ENCODE measurements at regions not wholly inside any gene's neighbourhood (a gene's known extent, or its start where the extent isn't known, plus 50 kb on each side); places are given as distances from the start of the nearest gene placed in this dataset.
"Not testable (repeated sequence)": the region's sequence is repeated elsewhere in the genome, so short reads cannot be mapped to it uniquely, and the experiment has no call there.

DNA sequence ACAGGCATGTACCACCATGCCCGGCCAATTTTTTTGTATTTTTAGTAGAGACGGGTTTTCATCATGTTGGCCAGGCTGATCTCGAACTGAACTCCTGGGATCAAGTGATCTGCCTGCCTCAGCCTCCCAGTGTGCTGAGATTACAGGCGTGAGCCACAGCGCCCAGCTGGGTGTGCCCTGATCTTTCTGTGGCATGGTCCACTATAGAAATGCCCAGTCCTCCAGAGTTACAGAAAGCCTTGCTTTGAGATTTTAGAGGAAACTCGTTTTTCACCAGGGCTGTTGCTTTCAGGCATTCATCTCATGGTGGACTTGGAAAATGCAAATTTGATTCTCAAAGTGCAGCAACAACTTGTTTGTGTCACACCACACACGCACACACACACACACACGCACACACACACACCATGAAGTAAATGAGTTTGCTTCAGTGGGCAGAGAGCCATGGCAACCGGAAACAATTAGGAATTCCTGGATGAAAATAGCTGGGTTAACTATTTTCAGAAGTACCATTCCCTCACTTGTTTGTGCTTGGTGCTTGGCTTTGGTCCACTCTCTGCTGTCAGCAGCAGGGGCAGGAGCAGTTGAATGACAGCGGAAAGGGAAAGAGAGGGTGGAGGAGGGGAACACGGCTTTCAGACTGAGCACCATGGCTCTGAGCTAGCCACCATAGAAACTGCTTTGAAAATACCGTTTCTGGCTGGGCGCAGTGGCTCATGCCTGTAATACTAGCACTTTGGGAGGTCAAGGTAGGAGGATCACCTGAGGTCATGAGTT lies 160.1 kb upstream of the NBPF12 start:
- not testable (repeated sequence) for TF ChIP-seq EZH2 (IDR thresholded peaks at IDR 0.05; ENCODE audit: borderline replicate concordance, low read length)
- TF ChIP-seq, protein P1, sequence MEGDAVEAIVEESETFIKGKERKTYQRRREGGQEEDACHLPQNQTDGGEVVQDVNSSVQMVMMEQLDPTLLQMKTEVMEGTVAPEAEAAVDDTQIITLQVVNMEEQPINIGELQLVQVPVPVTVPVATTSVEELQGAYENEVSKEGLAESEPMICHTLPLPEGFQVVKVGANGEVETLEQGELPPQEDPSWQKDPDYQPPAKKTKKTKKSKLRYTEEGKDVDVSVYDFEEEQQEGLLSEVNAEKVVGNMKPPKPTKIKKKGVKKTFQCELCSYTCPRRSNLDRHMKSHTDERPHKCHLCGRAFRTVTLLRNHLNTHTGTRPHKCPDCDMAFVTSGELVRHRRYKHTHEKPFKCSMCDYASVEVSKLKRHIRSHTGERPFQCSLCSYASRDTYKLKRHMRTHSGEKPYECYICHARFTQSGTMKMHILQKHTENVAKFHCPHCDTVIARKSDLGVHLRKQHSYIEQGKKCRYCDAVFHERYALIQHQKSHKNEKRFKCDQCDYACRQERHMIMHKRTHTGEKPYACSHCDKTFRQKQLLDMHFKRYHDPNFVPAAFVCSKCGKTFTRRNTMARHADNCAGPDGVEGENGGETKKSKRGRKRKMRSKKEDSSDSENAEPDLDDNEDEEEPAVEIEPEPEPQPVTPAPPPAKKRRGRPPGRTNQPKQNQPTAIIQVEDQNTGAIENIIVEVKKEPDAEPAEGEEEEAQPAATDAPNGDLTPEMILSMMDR (IDR thresholded peaks at IDR 0.05; ENCODE audit: low read length): not testable (repeated sequence)
